Activated CD4-positive, alpha-beta memory T cell treated with anti-CD3 and anti-CD28 coated beads for 36 hours (primary cell): ENCODE measurements at regions not wholly inside any gene's neighbourhood (a gene's known extent, or its start where the extent isn't known, plus 50 kb on each side); places are given as distances from the start of the nearest gene placed in this dataset.
"Not testable (repeated sequence)": the region's sequence is repeated elsewhere in the genome, so short reads cannot be mapped to it uniquely, and the experiment has no call there.

ENCODE experiments used
- CTCF ChIA-PET: fragments of 350-600 bp; sonication (Branson Sonifier 250); formaldehyde crosslinking; loops from one replicate; lab custom pipeline; 2021; ENCODE audit warnings: antibody characterized with exemption, inconsistent platforms; lab: Charles Lee
- POLR2A ChIA-PET: fragments of 350-600 bp; sonication (Branson Sonifier 250); formaldehyde crosslinking; loops from one replicate; lab custom pipeline; 2021; ENCODE audit warnings: antibody characterized with exemption; lab: Charles Lee
- DNase-seq: peaks from one replicate; pipeline ENCODE4 v3.0.0-alpha.2; 2020
- H3K27ac Mint-ChIP-seq: one replicate; pipeline ENCODE4 v1.8.0; 2021; ENCODE audit warnings: mixed read lengths
- H3K27me3 Mint-ChIP-seq: one replicate; pipeline ENCODE4 v1.8.0; 2021; ENCODE audit warnings: mixed read lengths
- H3K36me3 Mint-ChIP-seq: one replicate; pipeline ENCODE4 v1.8.0; 2021; ENCODE audit warnings: mixed read lengths
- H3K4me1 Mint-ChIP-seq: one replicate; pipeline ENCODE4 v1.8.0; 2021; ENCODE audit warnings: low read depth, mixed read lengths
- H3K4me3 Mint-ChIP-seq: one replicate; pipeline ENCODE4 v1.8.0; 2021; ENCODE audit warnings: mild to moderate bottlenecking, mixed read lengths
- H3K9me3 Mint-ChIP-seq: one replicate; pipeline ENCODE4 v1.8.0; 2021; ENCODE audit warnings: mixed read lengths
- intact Hi-C: fragments of 100-400 bp; cut with micrococcal nuclease; formaldehyde crosslinking; loops from one replicate; pipeline ENCODE4 v1.15.1; 2023

GRCh38 chrY:18912846-18913245 is 139.3 kb upstream of the HSFY2 start:
- no peaks in the 10 kb centered on the region for H3K4me1 Mint-ChIP-seq
- no peaks in the 10 kb centered on the region for H3K9me3 Mint-ChIP-seq
- no peaks in the 10 kb centered on the region for H3K36me3 Mint-ChIP-seq
- H3K4me3 Mint-ChIP-seq: no peak overlapping the region
- CTCF ChIA-PET: no interaction called here
- no peaks in the 10 kb centered on the region for H3K27me3 Mint-ChIP-seq
- DNase-seq: no peak
- POLR2A ChIA-PET: no interaction called here
- intact Hi-C loops: no loop called here
- H3K27ac Mint-ChIP-seq: no peak overlapping the region

- DNase-seq: no peak
- H3K4me1 Mint-ChIP-seq: no peaks in the 10 kb centered on the region
- intact Hi-C loops: no loop called here
- H3K27ac Mint-ChIP-seq: no peak overlapping the region
- no peaks in the 10 kb centered on the region for H3K9me3 Mint-ChIP-seq
- no peak overlapping the region for H3K4me3 Mint-ChIP-seq
- ChIA-PET CTCF (no interaction called here), POLR2A (no interaction called here)
- H3K27me3 Mint-ChIP-seq: no peaks in the 10 kb centered on the region
- no peaks in the 10 kb centered on the region for H3K36me3 Mint-ChIP-seq
These were observed 136.3 kb upstream of the HSFY2 start for GRCh38 chrY:18909846-18910245.

DNA sequence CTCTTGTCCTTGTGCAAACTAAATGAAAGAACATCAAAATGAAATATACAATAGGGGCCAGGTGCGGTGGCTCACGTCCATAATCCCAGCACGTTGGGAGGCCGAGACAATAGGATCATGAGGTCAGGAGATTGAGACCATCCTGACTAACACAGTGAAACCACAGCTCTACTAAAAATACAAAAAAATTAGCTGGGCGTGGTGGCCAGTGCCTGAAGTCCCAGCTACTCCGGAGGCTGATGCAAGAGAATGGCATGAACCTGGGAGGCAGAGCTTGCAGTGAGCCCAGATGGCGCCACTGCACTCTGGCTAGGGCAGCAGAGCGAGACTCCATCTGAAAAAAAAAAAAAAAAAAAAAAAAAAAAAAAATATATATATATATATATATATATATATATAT is 132.7 kb upstream of the HSFY2 start:
- H3K4me3 Mint-ChIP-seq, H3K27ac Mint-ChIP-seq, CTCF ChIA-PET, H3K36me3 Mint-ChIP-seq, H3K27me3 Mint-ChIP-seq, intact Hi-C loops, H3K4me1 Mint-ChIP-seq, DNase-seq, POLR2A ChIA-PET, H3K9me3 Mint-ChIP-seq: not testable (repeated sequence)

GRCh38 chrY:18904296-18904695 is 130.8 kb upstream of the HSFY2 start:
- Mint-ChIP-seq H3K4me3 (no peak overlapping the region), H3K27me3 (no peaks in the 10 kb centered on the region), H3K4me1 (no peaks in the 10 kb centered on the region), H3K9me3 (no peaks in the 10 kb centered on the region), H3K36me3 (no peaks in the 10 kb centered on the region), H3K27ac (no peak overlapping the region)
- DNase-seq: no peak
- intact Hi-C loops: no loop called here
- ChIA-PET CTCF (no interaction called here), POLR2A (no interaction called here)

DNA sequence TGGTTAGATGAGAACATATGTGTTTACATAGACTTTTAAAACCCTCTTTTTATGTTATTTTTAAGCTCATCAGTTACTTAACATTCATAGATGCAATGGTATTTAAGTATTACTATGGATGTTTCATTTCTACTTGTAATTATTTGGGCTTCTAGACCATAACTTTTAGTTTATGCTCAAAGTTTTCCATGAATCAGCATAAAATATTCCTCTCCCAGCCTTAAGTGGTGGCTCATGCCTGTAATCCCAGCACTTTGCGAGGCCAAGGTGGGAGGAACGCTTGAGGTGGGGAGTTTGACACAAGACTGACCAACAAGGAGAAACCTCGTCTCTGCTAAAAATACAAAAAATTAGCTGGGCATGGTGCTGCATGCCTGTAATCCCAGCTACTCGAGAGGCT is 118.5 kb upstream of the HSFY2 start:
- H3K27me3 Mint-ChIP-seq: no peaks in the 10 kb centered on the region
- CTCF ChIA-PET: no interaction called here
- H3K4me3 Mint-ChIP-seq: no peak overlapping the region
- H3K9me3 Mint-ChIP-seq: peaks cover 7% of the 10 kb centered on the region
- intact Hi-C loops: no loop called here
- H3K36me3 Mint-ChIP-seq: no peaks in the 10 kb centered on the region
- POLR2A ChIA-PET: no interaction called here
- H3K27ac Mint-ChIP-seq: no peak overlapping the region
- no peak for DNase-seq
- H3K4me1 Mint-ChIP-seq: no peaks in the 10 kb centered on the region

DNA sequence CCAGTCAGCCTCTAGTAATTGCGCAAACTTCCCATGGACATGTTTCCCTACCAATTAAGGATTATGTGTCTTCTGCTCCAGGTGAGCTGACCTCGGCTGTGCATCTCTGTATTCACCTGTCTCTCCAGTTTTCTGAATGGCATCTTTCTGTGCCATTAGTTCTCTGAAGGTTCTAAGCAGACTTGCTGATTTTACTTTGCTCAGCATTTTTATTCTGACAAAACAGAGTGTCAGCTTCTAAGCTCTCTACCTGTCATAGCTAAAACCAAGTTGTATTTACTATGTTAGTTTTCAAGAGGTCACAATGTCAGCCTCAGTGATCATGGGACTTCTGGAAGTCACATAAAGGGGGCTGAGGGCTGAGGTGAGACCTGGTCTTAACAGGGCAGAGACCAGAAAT is 116.0 kb upstream of the HSFY2 start:
- H3K9me3 Mint-ChIP-seq: no peaks in the 10 kb centered on the region
- ChIA-PET CTCF (no interaction called here), POLR2A (no interaction called here)
- H3K4me3 Mint-ChIP-seq: no peak overlapping the region
- H3K4me1 Mint-ChIP-seq: no peaks in the 10 kb centered on the region
- H3K27me3 Mint-ChIP-seq: no peaks in the 10 kb centered on the region
- no peaks in the 10 kb centered on the region for H3K36me3 Mint-ChIP-seq
- no peak overlapping the region for H3K27ac Mint-ChIP-seq
- intact Hi-C loops: no loop called here
- no peak for DNase-seq

DNA sequence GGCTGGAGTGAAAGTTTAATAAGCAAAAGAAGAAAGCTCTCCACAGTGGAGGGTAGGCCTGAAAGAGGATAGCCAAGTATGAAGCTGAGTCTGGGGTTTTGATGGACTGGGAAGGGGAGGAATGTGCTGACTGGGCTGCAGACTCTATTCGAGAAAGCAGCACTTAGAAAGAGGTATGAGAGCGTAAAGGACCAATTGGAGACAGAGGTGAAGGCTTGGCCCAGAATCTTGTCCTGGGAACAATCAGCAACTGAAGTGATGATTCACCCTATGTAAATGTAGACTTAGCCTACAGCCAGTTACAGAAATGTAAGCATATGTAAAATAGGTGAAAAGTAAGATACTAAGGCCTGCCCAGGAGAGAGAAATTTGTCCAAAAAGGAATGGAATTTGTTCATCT is 111.2 kb upstream of the HSFY2 start:
- H3K36me3 Mint-ChIP-seq: no peaks in the 10 kb centered on the region
- intact Hi-C loops: no loop called here
- DNase-seq: no peak
- no peaks in the 10 kb centered on the region for H3K9me3 Mint-ChIP-seq
- POLR2A ChIA-PET: no interaction called here
- H3K4me1 Mint-ChIP-seq: no peaks in the 10 kb centered on the region
- CTCF ChIA-PET: no interaction called here
- H3K27ac Mint-ChIP-seq: no peak overlapping the region
- H3K4me3 Mint-ChIP-seq: no peak overlapping the region
- H3K27me3 Mint-ChIP-seq: no peaks in the 10 kb centered on the region

DNA sequence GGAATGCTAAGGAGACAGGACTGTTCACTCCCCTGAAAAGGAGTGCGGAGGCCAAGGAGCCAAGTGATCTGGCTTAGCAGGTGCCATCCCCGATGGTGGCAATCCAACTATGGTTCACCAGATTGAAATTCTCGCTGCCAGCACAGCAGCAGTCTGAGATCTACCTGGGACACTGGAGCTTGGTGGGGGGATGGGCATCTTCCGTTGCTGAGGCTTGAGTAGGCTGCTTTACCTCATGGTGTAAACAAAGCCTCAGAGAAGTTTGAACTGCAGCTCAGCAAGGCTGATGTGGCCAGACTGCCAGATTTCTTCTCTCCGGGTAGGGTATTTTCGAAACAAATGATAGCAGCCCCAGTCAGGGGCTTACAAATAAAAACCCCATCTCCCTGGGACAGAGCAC is 95.6 kb upstream of the HSFY2 start:
- H3K9me3 Mint-ChIP-seq, H3K27ac Mint-ChIP-seq, intact Hi-C loops, H3K4me1 Mint-ChIP-seq, POLR2A ChIA-PET, CTCF ChIA-PET, H3K4me3 Mint-ChIP-seq, H3K27me3 Mint-ChIP-seq, H3K36me3 Mint-ChIP-seq, DNase-seq: not testable (repeated sequence)

DNA sequence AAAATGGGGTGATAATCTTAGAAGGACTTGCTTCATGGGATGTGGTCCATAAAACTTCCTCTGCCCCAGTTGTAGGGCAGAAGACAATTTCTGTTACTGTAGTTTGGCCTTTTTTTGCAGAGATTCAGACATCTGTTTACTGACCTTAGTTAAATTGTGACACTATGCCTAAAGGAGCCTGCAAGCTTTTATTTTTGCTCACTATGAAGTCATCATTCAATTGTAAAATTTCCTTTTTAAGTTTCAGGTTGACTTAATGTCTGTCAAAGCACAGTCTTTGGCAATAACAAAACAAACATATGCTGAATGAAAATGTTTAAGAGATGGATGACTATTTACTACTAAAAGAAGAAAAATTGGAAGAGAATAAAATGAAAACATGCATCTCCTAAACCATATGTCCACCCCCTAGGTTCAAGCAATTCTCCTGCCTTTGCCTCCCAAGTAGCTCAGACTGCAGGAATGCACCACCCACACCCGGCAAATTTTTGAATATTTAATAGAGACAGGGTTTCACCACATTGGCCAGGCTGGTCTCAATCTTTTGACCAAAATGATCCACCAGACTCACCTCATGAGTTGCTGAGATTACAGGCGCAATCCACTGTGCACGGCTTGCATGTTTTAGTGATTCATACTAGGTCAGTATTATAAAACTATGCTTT is 93.5 kb upstream of the HSFY2 start:
- CTCF ChIA-PET, H3K4me1 Mint-ChIP-seq, H3K27me3 Mint-ChIP-seq, DNase-seq, H3K27ac Mint-ChIP-seq, H3K4me3 Mint-ChIP-seq, POLR2A ChIA-PET, H3K9me3 Mint-ChIP-seq, intact Hi-C loops, H3K36me3 Mint-ChIP-seq: not testable (repeated sequence)

GRCh38 chrY:18860856-18861255 is 87.3 kb upstream of the HSFY2 start:
- CTCF ChIA-PET, H3K4me3 Mint-ChIP-seq, H3K9me3 Mint-ChIP-seq, DNase-seq, H3K4me1 Mint-ChIP-seq, H3K27me3 Mint-ChIP-seq, intact Hi-C loops, H3K27ac Mint-ChIP-seq, POLR2A ChIA-PET, H3K36me3 Mint-ChIP-seq: not testable (repeated sequence)

DNA sequence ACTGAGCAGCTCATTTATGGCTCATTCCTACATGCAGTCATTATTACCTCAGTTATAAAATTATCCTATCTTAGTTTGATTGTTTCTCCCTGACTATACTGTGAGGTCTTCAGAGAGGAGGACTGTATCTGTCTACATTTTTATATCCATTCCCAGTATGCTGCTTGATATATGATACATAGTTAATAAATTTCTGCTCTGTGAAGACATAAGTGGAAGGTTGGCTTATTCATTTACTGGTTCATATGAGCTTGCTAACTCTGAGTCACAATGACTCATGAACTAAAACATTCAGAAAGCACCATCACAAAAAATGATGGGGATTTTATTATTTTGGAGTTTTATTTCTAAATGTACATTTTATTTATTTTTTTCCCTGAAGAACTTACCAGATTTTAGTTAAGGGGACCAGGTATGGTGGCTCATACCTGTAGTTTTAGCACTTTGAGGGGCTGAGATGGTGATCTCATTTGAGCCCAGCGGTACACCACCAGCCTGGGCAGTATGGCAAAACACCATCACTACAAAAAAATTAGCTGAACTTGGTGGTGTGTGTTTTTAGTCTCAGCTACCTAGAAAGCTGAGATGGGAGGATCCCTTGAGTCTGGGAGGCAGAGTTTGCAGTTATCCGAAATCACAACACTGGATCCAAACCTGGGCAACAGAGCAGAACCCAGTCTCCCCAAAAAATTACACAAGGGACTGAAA is 85.1 kb upstream of the HSFY2 start:
- DNase-seq, intact Hi-C loops, H3K4me1 Mint-ChIP-seq, H3K9me3 Mint-ChIP-seq, H3K27me3 Mint-ChIP-seq, H3K27ac Mint-ChIP-seq, POLR2A ChIA-PET, H3K4me3 Mint-ChIP-seq, H3K36me3 Mint-ChIP-seq, CTCF ChIA-PET: not testable (repeated sequence)

- DNase-seq, H3K27ac Mint-ChIP-seq, H3K27me3 Mint-ChIP-seq, H3K4me1 Mint-ChIP-seq, POLR2A ChIA-PET, intact Hi-C loops, H3K36me3 Mint-ChIP-seq, CTCF ChIA-PET, H3K4me3 Mint-ChIP-seq, H3K9me3 Mint-ChIP-seq: not testable (repeated sequence)
These were observed 81.6 kb upstream of the HSFY2 start for GRCh38 chrY:18855184-18855583.

- CTCF ChIA-PET, H3K4me3 Mint-ChIP-seq, POLR2A ChIA-PET, intact Hi-C loops, H3K27ac Mint-ChIP-seq, H3K9me3 Mint-ChIP-seq, H3K27me3 Mint-ChIP-seq, H3K36me3 Mint-ChIP-seq, DNase-seq, H3K4me1 Mint-ChIP-seq: not testable (repeated sequence)
These were observed 79.8 kb upstream of the HSFY2 start for GRCh38 chrY:18853323-18853722.
